ENCODE measurements at regions not wholly inside any gene's neighbourhood (a gene's known extent, or its start where the extent isn't known, plus 50 kb on each side); places are given as distances from the start of the nearest gene placed in this dataset.

- DNase-seq: no peak
Observed at GRCh38 chr16:6643080-6643686, 689.5 kb upstream of the RBFOX1 start.

DNA sequence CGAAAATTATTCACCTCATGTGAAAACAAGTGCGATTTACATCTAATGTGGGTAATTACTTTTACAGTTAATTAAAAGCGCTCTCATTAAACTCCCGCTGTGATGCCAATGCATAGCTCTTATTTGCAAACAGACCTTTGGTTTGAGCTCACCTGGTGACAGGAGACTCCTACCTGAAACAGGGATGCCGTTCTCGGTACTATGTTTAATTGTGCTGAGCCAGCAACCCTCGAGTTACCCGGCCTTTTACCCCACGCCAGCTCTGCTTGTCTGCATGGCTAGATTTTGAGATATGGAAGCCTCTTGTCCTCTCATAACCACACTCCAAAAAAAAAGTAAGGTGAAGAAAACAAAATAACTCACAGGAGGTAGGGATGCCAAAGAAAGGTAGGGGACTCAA lies 690.4 kb upstream of the RBFOX1 start:
- no peak for DNase-seq

DNA sequence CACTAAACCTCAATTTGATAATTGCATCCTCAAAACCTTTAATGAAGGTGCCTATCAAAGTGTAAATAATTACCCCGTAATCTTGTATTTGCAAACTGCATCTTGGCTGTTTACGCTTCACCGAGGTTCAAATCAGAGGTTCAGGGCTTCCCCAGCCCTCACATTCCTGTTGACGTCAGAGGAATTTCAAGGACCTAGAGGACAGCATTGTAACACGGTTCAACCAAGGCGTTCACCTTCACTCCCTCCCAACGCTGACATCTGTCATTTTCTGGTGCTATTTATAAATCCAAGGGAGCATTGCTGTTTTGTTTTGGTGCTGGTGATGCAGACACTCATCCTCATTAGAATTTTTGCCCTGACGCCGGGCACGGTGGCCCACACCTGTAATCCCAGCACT lies 691.6 kb upstream of the RBFOX1 start:
- DNase-seq: no peak

DNA sequence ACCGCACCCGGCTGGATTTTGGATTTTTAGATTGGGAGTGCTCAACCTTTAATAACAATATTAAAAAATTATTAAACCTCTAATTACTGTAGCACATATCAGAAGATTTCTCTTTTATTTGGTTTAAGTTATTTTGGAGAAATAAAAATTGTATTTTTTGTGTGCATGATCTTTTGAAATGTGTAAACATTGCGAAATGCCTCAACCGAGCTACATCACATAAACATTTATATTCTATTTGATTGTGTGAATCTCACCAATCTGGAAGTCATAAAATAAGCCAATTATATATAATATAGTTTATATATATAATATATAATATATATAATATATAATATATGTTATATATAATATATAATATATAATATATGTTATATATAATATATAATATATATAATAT lies 696.2 kb upstream of the RBFOX1 start:
- DNase-seq: no peak

- DNase-seq: no peak
Observed at GRCh38 chr16:6634151-6634550, 698.5 kb upstream of the RBFOX1 start.

DNA sequence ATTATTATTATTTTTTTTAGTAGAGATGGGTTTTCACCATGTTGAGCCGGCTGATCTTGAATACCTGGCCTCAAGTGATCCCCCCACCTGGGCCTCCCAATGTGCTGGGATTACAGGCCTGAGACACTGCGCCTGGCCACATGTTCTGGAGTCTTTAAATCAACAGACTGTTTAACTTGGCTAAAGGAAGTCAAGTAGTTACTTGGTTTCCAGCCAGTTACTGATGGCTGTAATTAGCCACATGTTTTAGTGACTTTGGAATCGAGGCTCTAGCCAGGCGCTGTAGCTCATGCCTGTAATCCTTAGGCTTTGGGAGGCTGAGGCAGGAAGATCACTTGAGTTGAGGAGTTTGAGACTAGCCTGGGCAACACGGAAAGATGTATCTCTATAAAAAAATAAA lies 699.2 kb upstream of the RBFOX1 start:
- no peak for DNase-seq

GRCh38 chr16:6629110-6629509 lies 703.5 kb upstream of the RBFOX1 start:
- DNase-seq: no peak

DNA sequence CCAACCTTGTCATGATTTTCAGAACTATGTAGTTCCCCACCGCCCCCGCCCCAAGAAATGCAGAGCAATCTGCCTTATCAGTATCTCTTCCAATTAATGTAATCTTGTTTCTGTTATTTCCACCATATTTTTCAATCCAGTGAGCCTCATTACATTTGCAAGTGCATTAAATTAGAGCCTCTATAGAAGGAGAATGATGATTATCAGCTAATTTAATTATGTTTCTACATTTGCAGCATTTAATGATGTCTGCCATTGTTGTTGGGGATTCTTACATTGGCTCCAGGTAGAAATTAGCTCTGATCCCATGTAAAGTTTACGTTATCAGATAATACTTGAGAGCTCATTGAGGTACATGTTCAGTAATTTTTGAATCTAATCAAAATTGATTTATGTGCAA lies 707.0 kb upstream of the RBFOX1 start:
- no peak for DNase-seq

GRCh38 chr16:6618874-6619273 lies 713.8 kb upstream of the RBFOX1 start:
- DNase-seq: no peak

DNA sequence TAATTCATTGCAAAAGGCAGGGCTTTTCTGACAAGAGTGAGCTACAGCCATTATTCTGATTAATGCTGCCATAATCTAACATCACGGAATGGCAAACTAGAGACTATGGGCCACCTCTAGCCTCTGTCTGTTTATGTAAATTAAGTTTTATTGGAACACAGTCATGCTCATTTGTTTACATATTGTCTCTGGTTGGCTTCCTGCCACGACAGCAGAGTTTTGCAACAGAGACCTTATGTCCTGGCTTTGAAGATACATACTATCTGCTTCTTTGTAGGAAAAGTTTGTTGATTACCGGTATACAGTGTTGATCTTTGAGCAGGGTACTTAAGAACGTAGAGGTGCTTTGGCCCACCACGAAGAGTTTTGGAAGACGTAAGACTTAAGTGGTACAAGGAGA lies 715.9 kb upstream of the RBFOX1 start:
- peak; percentile 18 for DNase-seq

GRCh38 chr16:6615636-6616035 lies 717.0 kb upstream of the RBFOX1 start:
- DNase-seq: no peak

DNA sequence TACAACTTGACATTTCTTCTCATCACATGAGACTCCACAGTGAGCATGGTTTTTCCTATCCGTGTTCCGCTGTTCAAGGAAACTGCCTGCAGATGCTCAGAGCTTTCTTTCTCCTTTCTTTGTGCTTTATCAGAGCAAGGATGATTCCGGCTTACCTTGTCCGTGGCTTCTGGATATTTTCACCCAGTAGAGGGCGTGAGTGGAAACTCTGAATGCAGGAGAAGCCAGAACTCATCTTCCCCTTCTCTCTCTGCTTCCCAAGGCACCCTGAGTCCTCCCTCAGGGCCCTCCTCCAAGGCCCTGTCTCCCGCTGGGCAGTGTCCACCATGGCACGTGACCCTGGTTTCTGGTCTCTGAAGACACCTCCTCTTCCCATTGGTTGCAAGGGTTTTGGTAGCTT lies 721.1 kb upstream of the RBFOX1 start:
- DNase-seq: no peak

DNA sequence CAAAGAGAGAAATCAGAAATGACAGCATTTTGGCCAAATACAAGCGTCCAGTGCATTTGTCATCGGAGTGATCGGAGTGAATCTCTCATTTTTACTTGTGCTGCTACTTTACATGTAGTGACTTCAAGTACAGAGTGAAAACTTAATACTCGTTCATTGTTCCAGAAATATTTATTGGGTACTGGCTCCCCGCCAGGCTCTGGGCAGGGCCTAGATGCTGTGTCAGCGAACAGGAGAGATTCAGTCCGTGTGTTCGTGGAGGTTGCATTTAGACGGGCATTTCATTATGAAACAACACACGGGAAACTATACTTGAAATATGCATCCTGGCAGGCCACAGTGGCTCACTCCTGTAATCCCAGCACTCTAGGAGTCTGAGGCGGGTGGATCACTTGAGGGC lies 727.2 kb upstream of the RBFOX1 start:
- no peak for DNase-seq

DNA sequence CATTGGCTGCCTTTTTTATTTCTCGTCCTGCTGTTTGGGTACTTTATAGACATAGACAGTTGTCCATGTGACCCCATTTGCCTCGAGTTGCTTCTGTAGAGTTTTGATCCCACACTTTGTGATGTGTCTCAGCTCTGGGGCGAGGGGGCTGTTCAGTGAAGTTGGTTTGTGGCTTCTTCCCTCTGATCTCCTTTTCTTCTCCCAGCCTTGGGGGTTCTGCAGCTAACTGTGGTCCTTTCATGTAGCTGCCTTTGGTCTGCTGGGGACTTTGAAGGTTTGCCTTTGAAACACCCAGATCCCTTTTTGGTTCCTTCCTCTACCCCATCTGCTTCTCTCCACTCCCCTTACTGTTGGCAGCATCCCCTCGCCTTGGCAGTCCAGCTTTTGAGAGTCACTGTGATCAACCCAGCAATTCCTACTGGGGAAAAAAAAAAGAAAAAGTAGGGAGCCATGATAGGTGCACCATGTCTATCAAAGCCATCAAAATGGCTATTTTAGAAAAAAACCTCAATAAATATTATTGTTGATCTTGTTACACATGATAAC lies 728.8 kb upstream of the RBFOX1 start:
- no peak for DNase-seq

- no peak for DNase-seq
Observed at GRCh38 chr16:6602405-6602804, 730.2 kb upstream of the RBFOX1 start.

- no peak for DNase-seq
Observed at GRCh38 chr16:6600167-6600566, 732.5 kb upstream of the RBFOX1 start.

DNA sequence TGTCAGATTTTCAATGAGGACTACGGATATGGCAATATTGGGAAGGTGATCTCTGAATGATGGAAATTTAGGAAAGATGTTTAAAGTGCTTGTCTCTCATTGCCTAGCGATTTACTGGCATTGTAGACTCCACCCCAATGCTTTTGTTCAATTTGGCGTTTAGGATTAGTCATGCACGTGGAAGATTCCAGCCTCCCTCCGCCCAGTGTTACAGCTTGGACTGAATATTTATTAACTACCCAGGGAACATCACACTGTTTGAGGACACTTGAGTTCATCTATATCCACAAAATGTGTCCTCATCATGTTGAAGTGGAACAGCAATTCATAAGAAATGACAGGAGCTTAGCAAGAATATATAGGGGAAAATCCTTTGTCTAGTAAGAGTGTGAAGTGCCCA lies 738.8 kb upstream of the RBFOX1 start:
- DNase-seq: no peak

- no peak for DNase-seq
Observed at GRCh38 chr16:6576606-6577005, 756.0 kb upstream of the RBFOX1 start.

GRCh38 chr16:6576113-6576512 lies 756.5 kb upstream of the RBFOX1 start:
- no peak for DNase-seq

- DNase-seq: no peak
Observed at GRCh38 chr16:6574146-6574545, 758.5 kb upstream of the RBFOX1 start.

GRCh38 chr16:6573577-6573976 lies 759.1 kb upstream of the RBFOX1 start:
- peak; percentile 5 for DNase-seq

DNA sequence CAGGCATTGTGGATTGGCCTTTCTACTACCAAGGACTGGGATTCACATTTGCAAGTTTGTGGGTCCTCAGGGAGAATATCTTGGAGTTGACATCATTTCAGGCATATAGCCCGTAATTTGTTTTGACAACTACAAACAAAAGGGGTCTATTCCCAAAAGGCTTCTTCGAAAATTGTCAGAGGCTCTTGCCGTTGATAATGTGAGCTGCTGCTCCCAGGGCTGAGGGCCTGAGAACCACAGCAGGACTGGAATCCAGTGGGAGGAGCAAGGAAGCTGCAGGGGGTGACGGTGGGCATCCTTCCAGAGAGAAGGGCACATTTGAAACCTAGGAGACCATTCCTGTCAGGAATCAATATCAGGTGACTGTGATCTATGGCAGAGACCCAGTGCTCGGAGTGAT lies 761.6 kb upstream of the RBFOX1 start:
- no peak for DNase-seq

DNA sequence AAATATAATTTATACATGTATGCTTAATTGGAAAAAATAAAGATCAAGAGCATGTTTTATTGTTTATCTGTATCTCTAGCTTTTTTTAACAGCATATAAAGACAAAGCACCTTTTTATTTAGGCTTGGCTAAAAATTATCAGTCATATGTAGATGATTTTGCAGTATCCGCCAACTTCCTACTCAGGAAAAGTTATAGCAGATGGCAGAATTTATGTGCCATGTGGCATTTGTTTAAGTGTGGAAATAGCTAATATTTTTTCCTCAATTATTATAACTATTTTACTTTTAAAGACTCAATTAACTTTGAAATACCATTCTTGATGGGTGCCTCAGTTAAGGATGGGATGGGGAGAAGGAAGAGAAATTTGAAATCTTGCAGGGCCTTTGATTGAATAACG lies 762.1 kb upstream of the RBFOX1 start:
- no peak for DNase-seq

- no peak for DNase-seq
Observed at GRCh38 chr16:6562986-6563385, 769.7 kb upstream of the RBFOX1 start.

GRCh38 chr16:6560306-6561100 lies 772.1 kb upstream of the RBFOX1 start:
- DNase-seq: no peak

Measured in NCI-H526 treated with DMSO at 0.1 percent for 48 hours (cell line).